EH (cell line): ENCODE measurements at regions not wholly inside any gene's neighbourhood (a gene's known extent, or its start where the extent isn't known, plus 50 kb on each side); places are given as distances from the start of the nearest gene placed in this dataset.
A peak's percentile ranks its signal among the peaks of the same experiment; 100 is the strongest.
"Not testable (repeated sequence)": the region's sequence is repeated elsewhere in the genome, so short reads cannot be mapped to it uniquely, and the experiment has no call there.

Source experiments
- DNase-seq: peaks from one replicate; pipeline ENCODE4 v3.0.0-alpha.2; 2015; ENCODE audit warnings: low read depth

DNA sequence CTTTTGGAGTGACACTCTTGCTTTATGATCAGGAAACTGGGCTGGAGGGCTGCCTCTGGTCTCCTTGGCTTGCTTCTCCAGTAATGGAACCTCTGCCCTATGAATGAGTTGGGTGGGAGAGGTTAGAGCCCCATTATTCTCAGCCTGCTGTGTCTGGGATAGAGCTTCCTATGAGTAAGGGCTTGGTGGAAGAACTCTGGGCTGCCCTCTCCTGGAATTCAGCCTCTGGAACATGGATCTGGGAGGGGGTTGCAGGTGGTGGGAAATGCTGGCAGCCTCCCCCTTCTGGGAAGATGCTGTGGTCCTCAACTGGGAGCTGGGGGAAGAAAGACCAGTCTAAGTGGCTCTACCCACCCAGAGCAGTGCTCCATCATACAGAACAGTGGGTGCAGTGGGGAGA is 81.8 kb upstream of the SYN3 start:
- no peak for DNase-seq

DNA sequence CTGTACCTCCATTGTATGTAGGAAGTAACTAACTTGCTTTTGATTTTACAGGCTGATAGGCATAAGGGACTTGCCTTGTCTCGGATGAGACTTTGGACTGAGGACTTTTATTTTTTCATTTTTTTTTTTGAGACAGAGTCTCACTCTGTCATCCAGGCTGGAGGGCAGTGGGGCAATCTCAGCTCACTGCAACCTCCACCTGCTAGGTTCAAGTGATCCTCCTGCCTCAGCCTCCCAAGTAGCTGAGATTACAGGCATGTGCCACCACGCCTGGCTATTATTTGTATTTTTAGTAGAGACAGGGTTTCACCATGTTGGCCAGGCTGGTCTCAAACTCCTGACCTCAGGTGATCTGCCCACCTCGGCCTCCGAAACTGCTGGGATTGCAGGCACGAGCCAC is 80.2 kb upstream of the SYN3 start:
- not testable (repeated sequence) for DNase-seq

DNA sequence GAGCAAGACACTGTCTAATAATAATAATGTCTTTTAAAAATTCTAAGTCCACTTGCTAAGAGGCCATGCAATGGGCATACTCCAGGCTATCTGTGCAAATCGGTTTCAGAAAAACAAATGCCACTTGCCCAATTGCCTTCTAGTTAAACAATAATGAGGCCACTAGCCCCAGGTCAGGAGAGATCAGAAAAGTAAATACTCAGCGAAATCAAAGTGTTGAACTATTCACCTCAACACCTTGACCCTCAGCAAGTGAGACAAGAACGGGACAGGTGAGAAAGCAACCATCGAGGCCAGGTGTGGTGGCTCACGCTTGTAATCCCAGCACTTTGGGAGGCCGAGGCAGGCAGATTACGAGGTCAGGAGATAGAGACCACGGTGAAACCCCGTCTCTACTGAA is 72.3 kb upstream of the SYN3 start:
- DNase-seq, result no peak

GRCh38 chr22:33129621-33130020 is 71.4 kb upstream of the SYN3 start:
- no peak for DNase-seq

DNA sequence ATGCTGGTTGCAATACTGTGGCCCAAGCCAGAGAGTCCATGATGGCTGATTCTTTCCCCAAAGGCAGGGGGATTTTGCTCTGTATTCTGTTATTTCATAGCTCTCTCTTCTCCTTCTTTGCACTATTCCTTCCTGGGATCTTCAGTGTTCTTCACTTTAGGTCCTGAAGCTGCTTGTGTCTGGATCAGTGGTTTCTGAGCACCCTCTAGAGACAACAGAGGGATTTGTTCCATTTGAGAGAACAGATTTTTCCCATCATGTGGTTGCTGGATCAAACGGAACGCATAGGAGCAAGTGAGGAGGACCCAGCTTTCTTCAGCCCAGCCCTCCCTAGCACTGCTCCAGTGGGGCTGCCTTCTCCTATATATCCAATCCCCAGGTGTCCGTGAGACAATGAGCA is 68.7 kb upstream of the SYN3 start:
- DNase-seq, result no peak

DNA sequence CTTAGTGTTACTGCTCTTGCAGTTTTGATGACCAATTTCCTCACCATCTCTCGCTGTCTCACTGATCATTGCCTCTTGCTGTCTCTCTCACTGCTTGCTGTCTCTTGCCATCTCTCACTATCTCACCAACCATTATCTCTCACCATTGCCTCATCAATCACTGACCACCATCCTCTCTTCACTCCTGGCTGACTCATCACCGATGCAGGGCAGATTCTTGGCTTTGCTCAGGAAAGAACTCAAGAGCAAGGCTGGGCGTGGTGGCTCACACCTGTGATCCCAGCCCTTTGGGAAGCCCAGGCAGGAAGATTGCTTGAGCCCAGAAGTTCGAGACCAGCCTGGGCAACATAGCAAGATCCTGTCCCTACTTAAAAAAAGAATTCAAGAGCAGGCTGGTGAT is 66.3 kb upstream of the SYN3 start:
- no peak for DNase-seq

GRCh38 chr22:33122439-33122838 is 64.3 kb upstream of the SYN3 start:
- not testable (repeated sequence) for DNase-seq

DNA sequence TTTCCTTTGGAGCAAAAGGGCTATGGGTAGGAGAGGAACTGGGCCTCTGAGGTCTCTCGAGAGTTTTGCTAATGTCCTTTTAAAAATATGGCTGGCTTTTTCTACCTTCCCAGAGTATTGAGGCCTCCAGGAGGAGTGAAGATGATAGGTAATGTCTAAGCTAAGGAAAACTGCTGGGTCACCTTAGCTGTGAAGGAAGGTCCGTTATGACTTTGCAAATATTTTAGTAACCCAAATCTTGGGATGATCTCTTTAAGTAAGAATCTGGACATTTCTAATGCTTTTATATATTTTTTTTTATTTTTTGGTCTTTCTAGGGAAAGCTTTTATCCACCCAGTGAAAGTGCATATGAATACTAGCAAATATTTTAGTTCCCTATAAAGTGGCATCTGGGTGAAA is 60.9 kb upstream of the SYN3 start:
- DNase-seq, result no peak

- no peak for DNase-seq
Measured at GRCh38 chr22:33117821-33118220, 59.6 kb upstream of the SYN3 start.

- DNase-seq, result no peak
Measured at GRCh38 chr22:33116841-33117547, 58.8 kb upstream of the SYN3 start.

- peak; percentile 3 for DNase-seq
Measured at GRCh38 chr22:33114565-33114964, 56.4 kb upstream of the SYN3 start.

DNA sequence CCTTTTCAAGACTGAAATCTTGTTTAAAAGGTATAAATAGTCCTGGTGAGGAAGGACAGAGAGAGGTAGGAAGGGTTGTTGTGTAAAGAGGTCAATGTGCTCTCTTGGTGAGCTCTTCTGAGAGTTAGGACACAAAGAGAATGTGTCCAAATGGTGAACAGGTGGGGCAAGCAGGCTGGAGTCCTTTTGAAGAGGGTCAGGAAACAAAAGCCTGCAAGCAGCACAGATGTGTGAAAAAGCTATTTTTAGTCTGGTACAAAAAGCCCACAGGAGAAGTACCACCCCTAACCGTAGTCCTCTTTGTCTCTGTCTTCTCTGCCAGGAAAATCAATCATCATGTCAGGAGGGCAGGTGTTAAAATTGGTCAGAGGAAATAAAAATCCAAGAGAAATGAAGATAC is 54.4 kb upstream of the SYN3 start:
- no peak for DNase-seq

DNA sequence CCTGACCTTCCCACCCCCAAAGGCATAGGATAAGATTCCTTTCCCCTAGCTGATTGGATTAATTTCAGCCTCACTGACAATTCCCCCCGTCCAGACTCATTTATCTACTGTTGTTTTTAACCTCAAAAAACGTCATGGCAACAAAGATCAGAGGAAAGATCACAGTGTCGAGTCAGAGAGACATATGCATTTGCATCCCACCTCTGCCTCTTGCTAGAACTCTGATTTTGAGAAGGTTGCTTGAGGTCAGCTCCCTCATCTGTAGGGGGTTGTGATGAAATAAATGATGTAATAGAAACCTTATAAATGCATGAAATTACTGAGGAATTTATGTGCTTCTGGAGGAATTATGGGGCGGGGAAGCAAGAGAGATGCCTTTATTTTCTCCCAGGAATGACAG is 53.3 kb upstream of the SYN3 start:
- DNase-seq, result no peak

DNA sequence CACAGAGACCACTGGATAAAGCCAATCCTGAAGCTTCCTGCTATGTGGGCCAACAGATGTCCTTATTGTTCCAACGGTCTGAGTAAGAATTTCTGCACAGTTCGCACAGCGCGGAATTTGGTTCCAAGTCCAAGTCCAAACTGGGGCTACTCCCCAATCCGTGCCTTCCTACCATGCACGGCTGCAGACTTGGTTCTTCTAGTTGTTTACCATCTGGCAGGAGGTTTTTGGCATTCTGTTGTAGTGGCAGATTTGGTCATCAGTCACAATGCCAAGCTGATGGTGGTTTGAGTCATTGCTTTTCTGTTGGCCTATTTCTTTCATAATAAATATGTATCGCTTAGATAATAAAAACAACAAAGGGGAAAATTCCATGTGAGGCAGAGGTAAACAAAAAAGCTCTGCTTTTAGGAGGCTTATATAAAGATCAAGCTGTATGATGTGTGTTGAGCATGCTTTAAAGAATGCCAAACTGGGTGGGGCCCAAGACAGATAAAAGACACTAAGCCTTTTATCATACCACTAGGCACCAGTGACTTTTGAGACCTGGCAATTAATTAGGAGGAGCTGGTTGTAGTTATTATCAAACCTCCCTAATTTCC is 52.5 kb upstream of the SYN3 start:
- no peak for DNase-seq

DNA sequence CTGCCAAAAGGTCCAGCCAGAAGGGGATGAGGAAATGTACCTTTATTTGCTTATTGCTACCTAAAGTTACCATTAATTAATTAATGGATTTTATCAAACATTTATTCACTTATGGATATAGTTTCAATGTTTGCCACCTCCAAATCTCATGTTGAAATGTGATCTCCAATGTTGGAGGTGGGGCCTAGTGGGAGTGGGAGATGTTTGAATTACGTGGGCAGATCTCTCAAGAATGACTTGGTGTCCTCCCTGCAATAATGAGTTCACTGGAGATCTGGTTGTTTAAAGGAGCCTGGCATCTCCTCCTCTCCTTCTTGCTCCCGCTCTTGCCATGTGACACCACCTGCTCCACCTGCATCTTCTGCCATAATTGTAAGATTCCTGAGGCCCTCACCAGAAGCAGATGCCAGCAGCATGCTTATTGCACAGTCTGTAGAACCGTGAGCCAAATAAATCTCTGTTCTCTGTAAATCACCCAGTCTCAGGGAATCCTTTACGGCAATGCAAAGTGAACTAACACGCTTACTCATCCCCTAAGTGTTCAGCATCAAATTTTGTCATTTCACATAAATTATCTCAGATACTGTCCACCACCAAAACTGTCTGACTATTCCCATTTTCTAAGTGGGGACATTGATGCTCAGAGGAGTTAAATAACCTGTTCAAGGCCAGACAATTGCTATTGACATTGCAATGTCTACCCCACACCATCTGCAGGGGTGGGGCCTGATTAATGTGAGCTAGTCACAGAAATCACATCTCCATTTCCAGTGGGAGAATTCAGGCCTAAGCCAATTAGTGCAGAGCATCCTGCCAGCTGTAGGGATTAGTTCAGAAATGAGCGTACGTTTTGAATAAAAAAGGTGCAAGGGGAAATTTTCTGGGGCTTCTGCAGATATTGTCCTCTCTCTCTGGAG is 51.6 kb upstream of the SYN3 start:
- DNase-seq, result no peak

GRCh38 chr22:33108037-33108436 is 49.9 kb upstream of the SYN3 start:
- DNase-seq, result no peak
